HepG2 (cell line): ENCODE measurements at regions not wholly inside any gene's neighbourhood (a gene's known extent, or its start where the extent isn't known, plus 50 kb on each side); places are given as distances from the start of the nearest gene placed in this dataset.
A peak's percentile ranks its signal among the peaks of the same experiment; 100 is the strongest.
"Not testable (repeated sequence)": the region's sequence is repeated elsewhere in the genome, so short reads cannot be mapped to it uniquely, and the experiment has no call there.

Experiments used
- ATAC-seq: fragments of 200-7000 bp; cut with Tn5 transposase; 3 replicates; pipeline ENCODE4 v1.9.1; 2020; ENCODE audit warnings: mild to moderate bottlenecking, moderate library complexity
- BruUV-seq: library from RNA; stranded (reverse); fragments of 400-500 nt; replicated peaks from 2 replicates; lab custom pipeline; 2021; lab: Mats Ljungman, UMichigan
- CTCF ChIA-PET: fragments of 300-600 bp; formaldehyde crosslinking; extraction: SDS; loops from one replicate; lab custom pipeline; 2021; ENCODE audit warnings: low total read pairs, inconsistent platforms, low intra/inter-chr PET ratio; lab: Yijun Ruan, JAX
- POLR2A ChIA-PET: fragments of 350-600 bp; sonication (Branson Sonifier 250); formaldehyde crosslinking; loops from one replicate; lab custom pipeline; 2020; ENCODE audit warnings: antibody characterized with exemption, inconsistent platforms; lab: Yijun Ruan, JAX
- DNase-seq: peaks from one replicate; pipeline ENCODE4 v3.0.0-alpha.2; 2015; ENCODE audit warnings: low spot score
- FAIRE-seq: peaks from 3 replicates; lab custom pipeline; 2011; peaks lifted over from hg19 to GRCh38; lab: Jason Lieb, UNC
- H2AFZ ChIP-seq: one replicate; pipeline ENCODE4 v1.6.1; 2011; ENCODE audit warnings: low read length, inconsistent platforms
- H3K27ac ChIP-seq: fragments of 300-600 bp; 3 replicates; pipeline ENCODE4 v1.8.0; 2011; ENCODE audit warnings: mixed run types, mild to moderate bottlenecking, mixed read lengths, low read length, inconsistent platforms; ENCODE audit not compliant: insufficient read depth; ENCODE audit errors: extremely low read length
- H3K27me3 ChIP-seq, 2 experiments: fragments of 200-600 bp in 1 of 2; 2 replicates in 1 of 2; 3 replicates in 1 of 2; pipeline versions ENCODE4 v1.6.0 to v1.8.0; 2011; ENCODE audit warnings: low read length in 2 of 2, mild to moderate bottlenecking in 2 of 2, moderate library complexity in 2 of 2, inconsistent platforms in 1 of 2; ENCODE audit not compliant: insufficient read depth in 2 of 2, control insufficient read depth in 1 of 2
- H3K36me3 ChIP-seq, 2 experiments: fragments of 200-600 bp in 1 of 2; replicated peaks in 1 of 2; 2 replicates in 1 of 2; 3 replicates in 1 of 2; pipeline versions ENCODE4 v1.5.1 to v1.8.0; 2011; ENCODE audit warnings: low read length in 2 of 2, inconsistent platforms in 1 of 2; ENCODE audit not compliant: insufficient read depth in 2 of 2, control insufficient read depth in 1 of 2
- H3K4me1 ChIP-seq: 2 replicates; pipeline ENCODE4 v1.5.1; 2012; ENCODE audit warnings: low read length, inconsistent platforms; ENCODE audit not compliant: insufficient read depth
- H3K4me2 ChIP-seq: 2 replicates; pipeline ENCODE4 v1.6.0; 2011; ENCODE audit warnings: low read depth, low read length, inconsistent platforms
- H3K4me3 ChIP-seq, 3 experiments: fragments of 200-600 bp in 1 of 3; sonication (generic), shearing (Covaris generic) in 1 of 3; replicated peaks in 1 of 3; 2 replicates each; pipeline ENCODE4 v1.5.1; 2011 to 2016; ENCODE audit warnings: low read length in 3 of 3, inconsistent platforms in 2 of 3, low read depth in 2 of 3, mild to moderate bottlenecking in 2 of 3, control low read depth in 1 of 3, mixed read lengths in 1 of 3; ENCODE audit not compliant: insufficient read depth in 1 of 3
- H3K79me2 ChIP-seq: one replicate; pipeline ENCODE4 v1.6.1; 2011; ENCODE audit warnings: low read length, inconsistent platforms; ENCODE audit not compliant: insufficient read depth
- H3K9ac ChIP-seq: 2 replicates; pipeline ENCODE4 v1.6.0; 2011; ENCODE audit warnings: mild to moderate bottlenecking, low read depth, low read length, inconsistent platforms; ENCODE audit not compliant: insufficient read depth
- H3K9me3 ChIP-seq: 2 replicates; pipeline ENCODE4 v1.5.1; 2012; ENCODE audit warnings: mild to moderate bottlenecking, low read length
- H4K20me1 ChIP-seq: 2 replicates; pipeline ENCODE4 v1.6.0; 2011; ENCODE audit warnings: inconsistent platforms, mild to moderate bottlenecking, low read length, moderate library complexity; ENCODE audit not compliant: insufficient read depth
- CHD4 ChIP-seq: fragments of 200-600 bp; sonication (generic); IDR thresholded peaks from 2 replicates; pipeline ENCODE4 v1.7.0; 2017; ENCODE audit warnings: mild to moderate bottlenecking, low read length, borderline replicate concordance
- CREM ChIP-seq, 2 experiments: sonication (generic) in 1 of 2; formaldehyde crosslinking in 1 of 2; IDR thresholded peaks; 2 replicates each; pipeline versions ENCODE4 v1.4.0 to v1.6.1; 2016 to 2020; ENCODE audit warnings: antibody characterized with exemption in 1 of 2, mild to moderate bottlenecking in 1 of 2, missing genetic modification reagents in 1 of 2
- HOXA9 ChIP-seq: sonication (generic); formaldehyde crosslinking; IDR thresholded peaks from 2 replicates; pipeline ENCODE4 v1.8.1; 2022; ENCODE audit warnings: missing genetic modification reagents, mild to moderate bottlenecking, moderate library complexity, borderline replicate concordance
- IKZF1 ChIP-seq: fragments of 450-650 bp; IDR thresholded peaks from 2 replicates; pipeline ENCODE4 v1.7.1; 2016
- KAT2B ChIP-seq: fragments of 150-350 bp; IDR thresholded peaks from 2 replicates; pipeline ENCODE4 v1.6.1; 2014; ENCODE audit warnings: low read depth, low read length, borderline replicate concordance
- KMT2B ChIP-seq: IDR thresholded peaks from 2 replicates; pipeline ENCODE4 v1.6.1; 2016; ENCODE audit warnings: missing genetic modification reagents, missing compliant biosample characterization
- MAZ ChIP-seq, 2 experiments: sonication (generic) in 1 of 2; formaldehyde crosslinking in 1 of 2; IDR thresholded peaks; 2 replicates each; pipeline versions ENCODE4 v1.5.0 to v1.6.1; 2012 to 2020; ENCODE audit warnings: low read depth in 2 of 2, mild to moderate bottlenecking in 2 of 2, borderline replicate concordance in 1 of 2, improper control_type of control experiment in 1 of 2, low read length in 1 of 2, missing genetic modification reagents in 1 of 2, moderate library complexity in 1 of 2
- NR1H2 ChIP-seq: sonication (generic); formaldehyde crosslinking; IDR thresholded peaks from 2 replicates; pipeline ENCODE4 v1.8.1; 2022; ENCODE audit warnings: low read depth, missing genetic modification reagents, borderline replicate concordance
- PLRG1 ChIP-seq: fragments of 450-650 bp; conservative IDR thresholded peaks from 2 replicates; pipeline ENCODE4 v1.6.1; 2016
- SIN3A ChIP-seq: IDR thresholded peaks from 2 replicates; pipeline ENCODE4 v1.6.1; 2011; ENCODE audit warnings: low read depth, mild to moderate bottlenecking, control low read depth, low read length, borderline replicate concordance
- SMAD9 ChIP-seq: sonication (generic); formaldehyde crosslinking; IDR thresholded peaks from 2 replicates; pipeline ENCODE4 v1.5.1; 2020; ENCODE audit warnings: mild to moderate bottlenecking, missing genetic modification reagents
- SUZ12 ChIP-seq: fragments of 150-350 bp; IDR thresholded peaks from 2 replicates; pipeline ENCODE4 v1.6.1; 2014; ENCODE audit warnings: low read depth, low read length
- ZBTB3 ChIP-seq: sonication (generic); formaldehyde crosslinking; IDR thresholded peaks from 2 replicates; pipeline ENCODE4 v1.4.0; 2020; ENCODE audit warnings: low read depth, mild to moderate bottlenecking, moderate library complexity, missing genetic modification reagents, borderline replicate concordance
- ZFAT ChIP-seq: sonication (generic); formaldehyde crosslinking; conservative IDR thresholded peaks from 2 replicates; pipeline ENCODE4 v1.8.1; 2023; ENCODE audit warnings: missing genetic modification reagents, inconsistent platforms
- ZNF317 ChIP-seq: sonication (generic); formaldehyde crosslinking; IDR thresholded peaks from 2 replicates; pipeline ENCODE4 v1.5.0; 2020; ENCODE audit warnings: mild to moderate bottlenecking, missing genetic modification reagents
- ZNF547 ChIP-seq: sonication (generic); formaldehyde crosslinking; IDR thresholded peaks from 2 replicates; pipeline ENCODE4 v1.5.1; 2020; ENCODE audit warnings: mild to moderate bottlenecking, missing genetic modification reagents
- ZNF678 ChIP-seq: sonication (generic); formaldehyde crosslinking; IDR thresholded peaks from 2 replicates; pipeline ENCODE4 v1.4.0; 2020; ENCODE audit warnings: mild to moderate bottlenecking, missing genetic modification reagents
- ZNF746 ChIP-seq: sonication (generic); formaldehyde crosslinking; IDR thresholded peaks from 2 replicates; pipeline ENCODE4 v1.8.0; 2022; ENCODE audit warnings: mild to moderate bottlenecking, missing genetic modification reagents
- WGBS: methylation state at CpG from one replicate; pipeline ENCODE4 v1.1.6; 2017; ENCODE audit warnings: low lambda C conversion rate; 5-methylcytosine and 5-hydroxymethylcytosine counted together
- in situ Hi-C: cut with HindIII; loops from 2 replicates; pipeline ENCODE4 v1.10.0; 2017; ENCODE audit warnings: low pct_unique_long_range_greater_than_20kb; ENCODE audit not compliant: extremely low pct_ligation_motif_present
- intact Hi-C: fragments of 100-400 bp; cut with micrococcal nuclease; formaldehyde crosslinking; loops from one replicate; pipeline ENCODE4 v1.10.0; 2022; ENCODE audit not compliant: unreplicated experiment
- TF ChIP-seq, protein P1 (sequence below): sonication (generic); formaldehyde crosslinking; IDR thresholded peaks from 2 replicates; pipeline ENCODE4 v1.4.0; 2020; ENCODE audit warnings: missing genetic modification reagents
- TF ChIP-seq, protein P2 (sequence below): IDR thresholded peaks from 2 replicates; pipeline ENCODE4 v1.6.1; 2018; ENCODE audit warnings: missing genetic modification reagents
- TF ChIP-seq, protein P3 (sequence below): sonication (generic); formaldehyde crosslinking; IDR thresholded peaks from 2 replicates; pipeline ENCODE4 v1.5.0; 2020; ENCODE audit warnings: missing genetic modification reagents

DNA sequence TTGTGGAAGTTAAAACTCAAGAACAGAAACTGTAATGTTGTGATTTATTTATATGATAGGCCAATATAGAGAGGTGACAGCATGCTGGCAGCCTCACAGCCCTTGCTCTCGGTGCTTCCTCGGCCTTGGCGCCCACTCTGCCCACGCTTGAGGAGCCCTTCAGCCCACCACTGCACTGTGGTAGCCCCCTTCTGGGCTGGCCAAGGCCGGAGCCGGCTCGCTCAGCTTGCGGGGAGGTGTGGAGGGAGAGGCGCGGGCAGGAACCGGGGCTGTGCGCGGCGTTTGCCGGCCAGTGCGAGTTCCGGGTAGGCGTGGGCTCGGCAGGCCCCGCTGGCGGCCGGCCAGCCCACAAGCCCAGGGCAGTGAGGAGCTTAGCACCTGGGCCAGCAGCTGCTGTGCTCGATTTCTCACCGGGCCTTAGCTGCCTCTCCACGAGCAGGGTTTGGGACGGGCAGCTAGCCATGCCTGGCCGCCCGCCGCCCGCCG lies 65.8 kb upstream of the SLC8A3 start (continued):
- TF ChIP-seq, protein P1, sequence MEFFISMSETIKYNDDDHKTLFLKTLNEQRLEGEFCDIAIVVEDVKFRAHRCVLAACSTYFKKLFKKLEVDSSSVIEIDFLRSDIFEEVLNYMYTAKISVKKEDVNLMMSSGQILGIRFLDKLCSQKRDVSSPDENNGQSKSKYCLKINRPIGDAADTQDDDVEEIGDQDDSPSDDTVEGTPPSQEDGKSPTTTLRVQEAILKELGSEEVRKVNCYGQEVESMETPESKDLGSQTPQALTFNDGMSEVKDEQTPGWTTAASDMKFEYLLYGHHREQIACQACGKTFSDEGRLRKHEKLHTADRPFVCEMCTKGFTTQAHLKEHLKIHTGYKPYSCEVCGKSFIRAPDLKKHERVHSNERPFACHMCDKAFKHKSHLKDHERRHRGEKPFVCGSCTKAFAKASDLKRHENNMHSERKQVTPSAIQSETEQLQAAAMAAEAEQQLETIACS (CRISPR knock-in tag) = no peak
- TF ChIP-seq ZNF746 (CRISPR knock-in tag) (peak; percentile 41; the same call in 1 of the 2 replicates), SUZ12 (no peak), ZFAT (CRISPR knock-in tag) (no peak), KAT2B (no peak), ZNF678 (CRISPR knock-in tag) (no peak), ZNF317 (CRISPR knock-in tag) (no peak), IKZF1 (no peak), HOXA9 (no peak), PLRG1 (no peak), CREM (IDR thresholded peaks at IDR 0.05) (no peak), CREM (CRISPR knock-in tag; IDR thresholded peaks at IDR 0.05) (no peak), SMAD9 (CRISPR knock-in tag) (no peak), SIN3A (peak; percentile 28; the same call in 1 of the 2 replicates), ZBTB3 (CRISPR knock-in tag) (no peak), ZNF547 (no peak), CHD4 (no peak), NR1H2 (CRISPR knock-in tag) (no peak), KMT2B (CRISPR knock-in tag) (peak; percentile 44; the same call in 1 of the 2 replicates), MAZ (IDR thresholded peaks at IDR 0.05; ENCODE audit: borderline replicate concordance, low read depth, low read length) (no peak), MAZ (CRISPR knock-in tag; IDR thresholded peaks at IDR 0.05; ENCODE audit: low read depth) (no peak; the same call in 1 of the 2 replicates)
- TF ChIP-seq, protein P2, sequence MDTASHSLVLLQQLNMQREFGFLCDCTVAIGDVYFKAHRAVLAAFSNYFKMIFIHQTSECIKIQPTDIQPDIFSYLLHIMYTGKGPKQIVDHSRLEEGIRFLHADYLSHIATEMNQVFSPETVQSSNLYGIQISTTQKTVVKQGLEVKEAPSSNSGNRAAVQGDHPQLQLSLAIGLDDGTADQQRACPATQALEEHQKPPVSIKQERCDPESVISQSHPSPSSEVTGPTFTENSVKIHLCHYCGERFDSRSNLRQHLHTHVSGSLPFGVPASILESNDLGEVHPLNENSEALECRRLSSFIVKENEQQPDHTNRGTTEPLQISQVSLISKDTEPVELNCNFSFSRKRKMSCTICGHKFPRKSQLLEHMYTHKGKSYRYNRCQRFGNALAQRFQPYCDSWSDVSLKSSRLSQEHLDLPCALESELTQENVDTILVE = no peak
- TF ChIP-seq, protein P3, sequence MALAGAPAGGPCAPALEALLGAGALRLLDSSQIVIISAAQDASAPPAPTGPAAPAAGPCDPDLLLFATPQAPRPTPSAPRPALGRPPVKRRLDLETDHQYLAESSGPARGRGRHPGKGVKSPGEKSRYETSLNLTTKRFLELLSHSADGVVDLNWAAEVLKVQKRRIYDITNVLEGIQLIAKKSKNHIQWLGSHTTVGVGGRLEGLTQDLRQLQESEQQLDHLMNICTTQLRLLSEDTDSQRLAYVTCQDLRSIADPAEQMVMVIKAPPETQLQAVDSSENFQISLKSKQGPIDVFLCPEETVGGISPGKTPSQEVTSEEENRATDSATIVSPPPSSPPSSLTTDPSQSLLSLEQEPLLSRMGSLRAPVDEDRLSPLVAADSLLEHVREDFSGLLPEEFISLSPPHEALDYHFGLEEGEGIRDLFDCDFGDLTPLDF = 0 out of 2 replicates have a peak, but pooled peaks have one; percentile 41

DNA sequence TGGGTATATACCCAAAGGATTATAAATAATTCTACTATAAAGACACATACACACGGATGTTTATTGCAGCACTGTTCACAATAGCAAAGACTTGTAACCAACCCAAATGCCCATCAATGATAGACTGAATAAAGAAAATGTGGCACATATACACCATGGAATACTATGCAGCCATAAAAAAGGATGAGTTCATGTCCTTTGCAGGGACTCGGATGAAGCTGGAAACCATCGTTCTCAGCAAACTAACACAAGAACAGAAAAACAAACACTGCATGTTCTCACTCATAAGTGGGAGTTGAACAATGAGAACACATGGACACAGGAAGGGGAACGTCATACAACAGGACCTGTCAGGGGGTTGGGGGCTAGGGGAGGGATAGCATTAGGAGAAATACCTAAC lies 64.8 kb upstream of the SLC8A3 start:
- H2AFZ ChIP-seq, H3K27me3 ChIP-seq, H4K20me1 ChIP-seq, H3K4me2 ChIP-seq, DNase-seq, intact Hi-C loops, FAIRE-seq, H3K4me1 ChIP-seq, BruUV-seq, ATAC-seq, in situ Hi-C loops, H3K9me3 ChIP-seq, CTCF ChIA-PET, H3K36me3 ChIP-seq, H3K4me3 ChIP-seq, POLR2A ChIA-PET, H3K27ac ChIP-seq, H3K9ac ChIP-seq, H3K79me2 ChIP-seq: not testable (repeated sequence)
- WGBS = 51% methylated on average over 4 of the region's 4 CpGs
